ENCODE measurements at regions not wholly inside any gene's neighbourhood (a gene's known extent, or its start where the extent isn't known, plus 50 kb on each side); places are given as distances from the start of the nearest gene placed in this dataset.

DNA sequence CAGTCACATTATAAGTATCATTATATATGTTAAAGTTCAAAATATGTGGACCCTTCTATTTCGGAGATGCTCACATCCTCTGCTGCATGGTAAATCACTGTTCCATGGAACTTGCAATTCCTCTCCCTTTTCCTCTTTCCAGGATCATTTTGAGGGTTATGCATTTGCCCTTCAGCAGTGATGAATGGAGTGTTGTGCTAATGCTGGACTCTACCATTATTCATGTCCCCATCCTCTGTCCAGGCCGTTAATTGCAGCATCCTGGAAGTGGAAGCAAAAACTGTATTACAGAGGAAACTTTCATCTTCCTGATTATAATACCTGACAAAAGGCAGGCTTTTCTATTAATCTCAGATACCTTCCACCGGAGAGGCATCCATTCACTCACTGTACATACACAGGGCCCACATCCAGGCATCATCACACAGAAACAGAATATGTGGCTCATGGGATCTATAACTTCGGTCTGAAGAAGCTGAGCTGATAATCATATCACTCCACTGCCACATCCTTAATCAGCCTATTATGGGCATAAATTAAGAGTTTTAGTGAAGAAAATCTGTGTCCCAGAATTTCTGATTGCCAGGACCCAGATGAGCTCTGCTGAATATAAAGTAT lies 65.0 kb upstream of the ACO1 start:
- Mint-ChIP-seq H3K36me3 (ENCODE audit: unreplicated experiment) (no peaks in the 10 kb centered on the region), H3K4me3 (ENCODE audit: unreplicated experiment) (no peak overlapping the region), H3K27me3 (ENCODE audit: unreplicated experiment) (no peaks in the 10 kb centered on the region), H3K4me1 (ENCODE audit: low read depth, unreplicated experiment) (no peaks in the 10 kb centered on the region), H3K27ac (ENCODE audit: unreplicated experiment) (no peak overlapping the region), H3K9me3 (ENCODE audit: unreplicated experiment) (peaks cover 2% of the 10 kb centered on the region)
- no peak for DNase-seq
- TF ChIP-seq, protein P1, sequence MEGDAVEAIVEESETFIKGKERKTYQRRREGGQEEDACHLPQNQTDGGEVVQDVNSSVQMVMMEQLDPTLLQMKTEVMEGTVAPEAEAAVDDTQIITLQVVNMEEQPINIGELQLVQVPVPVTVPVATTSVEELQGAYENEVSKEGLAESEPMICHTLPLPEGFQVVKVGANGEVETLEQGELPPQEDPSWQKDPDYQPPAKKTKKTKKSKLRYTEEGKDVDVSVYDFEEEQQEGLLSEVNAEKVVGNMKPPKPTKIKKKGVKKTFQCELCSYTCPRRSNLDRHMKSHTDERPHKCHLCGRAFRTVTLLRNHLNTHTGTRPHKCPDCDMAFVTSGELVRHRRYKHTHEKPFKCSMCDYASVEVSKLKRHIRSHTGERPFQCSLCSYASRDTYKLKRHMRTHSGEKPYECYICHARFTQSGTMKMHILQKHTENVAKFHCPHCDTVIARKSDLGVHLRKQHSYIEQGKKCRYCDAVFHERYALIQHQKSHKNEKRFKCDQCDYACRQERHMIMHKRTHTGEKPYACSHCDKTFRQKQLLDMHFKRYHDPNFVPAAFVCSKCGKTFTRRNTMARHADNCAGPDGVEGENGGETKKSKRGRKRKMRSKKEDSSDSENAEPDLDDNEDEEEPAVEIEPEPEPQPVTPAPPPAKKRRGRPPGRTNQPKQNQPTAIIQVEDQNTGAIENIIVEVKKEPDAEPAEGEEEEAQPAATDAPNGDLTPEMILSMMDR (IDR thresholded peaks at IDR 0.05; ENCODE audit: partially characterized antibody, unreplicated experiment): no peak

DNA sequence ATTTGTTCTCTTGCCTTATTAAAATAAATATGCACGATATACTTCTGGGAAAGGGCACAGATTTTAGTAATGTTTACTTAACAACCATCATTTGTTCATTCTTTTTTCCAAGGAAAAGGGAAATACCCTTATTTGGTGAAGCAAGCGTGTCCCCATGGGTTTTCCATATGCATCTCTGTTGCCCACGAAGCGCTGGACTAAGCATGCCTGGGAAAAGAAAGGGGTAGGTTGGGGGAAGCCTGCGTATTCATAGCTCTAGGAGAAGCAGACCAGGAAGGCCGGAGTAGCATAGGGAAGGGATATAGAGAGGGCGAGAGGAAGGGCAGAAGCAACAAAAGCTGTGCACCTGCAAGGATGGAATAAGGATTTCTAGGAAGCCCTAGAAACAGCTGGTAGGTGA lies 61.8 kb upstream of the ACO1 start:
- no peak for DNase-seq
- Mint-ChIP-seq H3K4me3 (ENCODE audit: unreplicated experiment) (no peak overlapping the region), H3K36me3 (ENCODE audit: unreplicated experiment) (no peaks in the 10 kb centered on the region), H3K4me1 (ENCODE audit: low read depth, unreplicated experiment) (no peaks in the 10 kb centered on the region), H3K27ac (ENCODE audit: unreplicated experiment) (no peak overlapping the region), H3K27me3 (ENCODE audit: unreplicated experiment) (no peaks in the 10 kb centered on the region), H3K9me3 (ENCODE audit: unreplicated experiment) (peaks cover 2% of the 10 kb centered on the region)
- TF ChIP-seq, protein P1 (IDR thresholded peaks at IDR 0.05; ENCODE audit: partially characterized antibody, unreplicated experiment): no peak

DNA sequence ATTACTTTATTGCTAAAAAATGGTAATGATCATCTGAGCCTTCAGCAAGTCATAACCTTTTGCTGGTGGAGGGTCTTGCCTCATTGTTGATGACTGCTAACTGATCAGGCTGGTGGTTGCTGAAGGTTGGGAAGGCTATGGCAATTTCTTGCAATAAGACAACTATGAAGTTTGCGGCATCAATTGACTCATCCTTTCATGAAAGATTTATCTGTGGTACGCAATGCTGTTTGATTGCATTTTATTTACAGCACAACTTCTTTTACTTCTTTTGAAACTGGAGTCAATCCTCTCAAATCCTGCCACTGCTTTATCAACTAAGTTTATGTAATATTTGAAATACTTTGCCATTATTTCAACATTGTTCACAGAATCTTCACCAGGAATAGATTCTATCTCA lies 58.3 kb upstream of the ACO1 start:
- no peak for DNase-seq
- peaks cover 7% of the 10 kb centered on the region for H3K36me3 Mint-ChIP-seq (ENCODE audit: unreplicated experiment)
- no peaks in the 10 kb centered on the region for H3K27me3 Mint-ChIP-seq (ENCODE audit: unreplicated experiment)
- no peak overlapping the region for H3K27ac Mint-ChIP-seq (ENCODE audit: unreplicated experiment)
- H3K4me3 Mint-ChIP-seq (ENCODE audit: unreplicated experiment): no peak overlapping the region
- H3K9me3 Mint-ChIP-seq (ENCODE audit: unreplicated experiment): peaks cover 7% of the 10 kb centered on the region
- TF ChIP-seq, protein P1 (IDR thresholded peaks at IDR 0.05; ENCODE audit: partially characterized antibody, unreplicated experiment): no peak
- no peaks in the 10 kb centered on the region for H3K4me1 Mint-ChIP-seq (ENCODE audit: low read depth, unreplicated experiment)

DNA sequence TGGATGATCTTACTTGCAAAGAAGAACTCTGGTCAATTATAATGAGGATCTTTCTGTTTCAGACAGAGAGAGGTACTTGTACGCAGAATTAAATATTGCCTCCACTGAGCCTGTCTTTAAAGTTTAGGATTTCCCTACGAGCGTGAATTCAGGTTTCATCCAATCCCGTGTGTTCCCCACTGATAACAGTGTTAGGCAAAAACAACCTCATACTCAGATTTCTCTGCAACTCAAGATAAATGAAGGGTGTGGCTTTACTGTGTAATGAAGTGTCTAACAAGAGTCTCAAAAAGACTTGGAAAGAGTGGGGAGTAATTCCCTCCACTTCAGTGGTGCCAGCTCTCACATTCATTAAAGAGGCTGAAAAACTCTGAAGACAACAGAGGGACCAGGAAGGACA lies 53.2 kb upstream of the ACO1 start:
- TF ChIP-seq, protein P1 (IDR thresholded peaks at IDR 0.05; ENCODE audit: partially characterized antibody, unreplicated experiment): no peak
- Mint-ChIP-seq H3K9me3 (ENCODE audit: unreplicated experiment) (peaks cover 6% of the 10 kb centered on the region), H3K4me3 (ENCODE audit: unreplicated experiment) (no peak overlapping the region), H3K27ac (ENCODE audit: unreplicated experiment) (no peak overlapping the region), H3K36me3 (ENCODE audit: unreplicated experiment) (peaks cover 11% of the 10 kb centered on the region), H3K27me3 (ENCODE audit: unreplicated experiment) (no peaks in the 10 kb centered on the region), H3K4me1 (ENCODE audit: low read depth, unreplicated experiment) (no peaks in the 10 kb centered on the region)
- no peak for DNase-seq

DNA sequence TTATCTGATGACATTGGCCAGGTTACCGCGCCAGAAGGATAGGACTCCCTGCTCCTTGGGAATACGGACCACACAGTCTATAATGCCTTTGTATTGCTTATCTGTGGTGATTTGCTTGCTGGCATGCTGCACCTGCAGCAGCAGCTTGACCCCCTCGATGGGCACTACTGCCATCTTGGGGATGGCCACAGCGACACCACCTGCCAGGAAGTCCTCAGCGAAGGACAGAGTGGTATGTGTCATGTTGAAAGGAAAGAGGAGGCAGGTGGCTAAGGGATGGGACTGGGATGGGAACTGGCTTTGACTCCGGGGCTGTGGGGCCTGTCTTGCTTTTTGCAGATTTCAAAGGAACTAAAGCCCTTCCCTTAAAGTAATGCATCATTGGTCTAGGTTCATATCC lies 50.3 kb upstream of the ACO1 start:
- Mint-ChIP-seq H3K27ac (ENCODE audit: unreplicated experiment) (no peak overlapping the region), H3K4me1 (ENCODE audit: low read depth, unreplicated experiment) (peaks cover 7% of the 10 kb centered on the region), H3K36me3 (ENCODE audit: unreplicated experiment) (peaks cover 11% of the 10 kb centered on the region), H3K27me3 (ENCODE audit: unreplicated experiment) (peaks cover 3% of the 10 kb centered on the region), H3K4me3 (ENCODE audit: unreplicated experiment) (no peak overlapping the region), H3K9me3 (ENCODE audit: unreplicated experiment) (peaks cover 7% of the 10 kb centered on the region)
- DNase-seq: no peak
- TF ChIP-seq, protein P1 (IDR thresholded peaks at IDR 0.05; ENCODE audit: partially characterized antibody, unreplicated experiment): no peak

Small RNAs in the stretch of these regions (microRNA-seq; reads per million reads assigned to microRNA genes)
- 58.4 reads per million, percentile 70 among the genes with 10 or more reads in this experiment for gene MIR873 (ENCODE audit: unreplicated experiment)
- 7.9 reads per million, percentile 42 among the genes with 10 or more reads in this experiment for gene MIR876 (ENCODE audit: unreplicated experiment)
